Left ventricle myocardium inferior (tissue), 1 donor: ENCODE measurements at regions not wholly inside any gene's neighbourhood (a gene's known extent, or its start where the extent isn't known, plus 50 kb on each side); places are given as distances from the start of the nearest gene placed in this dataset.

Source experiments
- DNase-seq: peaks from one replicate; pipeline ENCODE4 v3.0.0-alpha.2; 2020
- H3K27ac ChIP-seq: fragments of 200-600 bp; replicated peaks from 2 replicates; pipeline ENCODE4 v1.8.0; 2021
- H3K27me3 ChIP-seq: fragments of 200-600 bp; 2 replicates; pipeline ENCODE4 v1.8.0; 2021; ENCODE audit warnings: low read depth
- H3K36me3 ChIP-seq: fragments of 200-600 bp; 2 replicates; pipeline ENCODE4 v1.8.0; 2021
- H3K4me1 ChIP-seq: fragments of 200-600 bp; 2 replicates; pipeline ENCODE4 v1.8.0; 2021
- H3K4me3 ChIP-seq: fragments of 200-600 bp; 2 replicates; pipeline ENCODE4 v1.8.0; 2021; ENCODE audit warnings: mild to moderate bottlenecking, moderate library complexity
- H3K9me3 ChIP-seq: fragments of 200-600 bp; replicated peaks from 2 replicates; pipeline ENCODE4 v1.8.0; 2021
- intact Hi-C: fragments of 100-400 bp; cut with micrococcal nuclease; formaldehyde crosslinking; loops from one replicate; pipeline ENCODE4 v1.11.0; 2022
- TF ChIP-seq, protein P1 (sequence below): fragments of 200-600 bp; IDR thresholded peaks from 2 replicates; pipeline ENCODE4 v1.8.0; 2021; ENCODE audit warnings: antibody characterized with exemption, mild to moderate bottlenecking, borderline replicate concordance
- donor health status: DM: no; HTN: yes; CAD: no; lungs with severe emphysema.

DNA sequence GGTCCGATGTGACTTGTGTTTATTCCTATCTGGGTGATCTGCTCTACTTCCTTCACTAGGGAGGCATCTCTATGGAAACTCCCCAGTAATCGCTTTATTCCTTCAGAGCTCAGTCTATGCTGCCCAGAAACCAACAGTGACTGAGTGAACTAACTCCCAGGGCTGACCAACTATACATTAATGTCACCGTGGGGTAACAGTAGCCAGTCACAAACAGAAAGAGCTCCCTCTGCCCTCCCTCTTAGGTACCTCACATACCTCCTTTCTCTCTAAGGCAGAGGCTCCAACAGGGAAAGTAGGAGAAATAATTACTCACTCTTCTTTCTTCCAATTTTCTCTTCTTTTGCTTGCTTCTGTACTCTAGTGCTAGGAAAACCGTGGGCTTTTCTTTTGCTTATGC lies 855.0 kb downstream of the REEP3 start:
- intact Hi-C loops: no loop called here
- no peak overlapping the region for H3K4me3 ChIP-seq
- H3K9me3 ChIP-seq: peaks cover 5% of the 10 kb centered on the region
- H3K4me1 ChIP-seq: no peaks in the 10 kb centered on the region
- H3K36me3 ChIP-seq: no peaks in the 10 kb centered on the region
- H3K27me3 ChIP-seq: no peaks in the 10 kb centered on the region
- DNase-seq: no peak
- H3K27ac ChIP-seq: no peak overlapping the region
- TF ChIP-seq, protein P1, sequence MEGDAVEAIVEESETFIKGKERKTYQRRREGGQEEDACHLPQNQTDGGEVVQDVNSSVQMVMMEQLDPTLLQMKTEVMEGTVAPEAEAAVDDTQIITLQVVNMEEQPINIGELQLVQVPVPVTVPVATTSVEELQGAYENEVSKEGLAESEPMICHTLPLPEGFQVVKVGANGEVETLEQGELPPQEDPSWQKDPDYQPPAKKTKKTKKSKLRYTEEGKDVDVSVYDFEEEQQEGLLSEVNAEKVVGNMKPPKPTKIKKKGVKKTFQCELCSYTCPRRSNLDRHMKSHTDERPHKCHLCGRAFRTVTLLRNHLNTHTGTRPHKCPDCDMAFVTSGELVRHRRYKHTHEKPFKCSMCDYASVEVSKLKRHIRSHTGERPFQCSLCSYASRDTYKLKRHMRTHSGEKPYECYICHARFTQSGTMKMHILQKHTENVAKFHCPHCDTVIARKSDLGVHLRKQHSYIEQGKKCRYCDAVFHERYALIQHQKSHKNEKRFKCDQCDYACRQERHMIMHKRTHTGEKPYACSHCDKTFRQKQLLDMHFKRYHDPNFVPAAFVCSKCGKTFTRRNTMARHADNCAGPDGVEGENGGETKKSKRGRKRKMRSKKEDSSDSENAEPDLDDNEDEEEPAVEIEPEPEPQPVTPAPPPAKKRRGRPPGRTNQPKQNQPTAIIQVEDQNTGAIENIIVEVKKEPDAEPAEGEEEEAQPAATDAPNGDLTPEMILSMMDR: no peak

- intact Hi-C loops: no loop called here
- Histone ChIP-seq H3K9me3 (peaks cover 12% of the 10 kb centered on the region), H3K27me3 (no peaks in the 10 kb centered on the region), H3K27ac (no peak overlapping the region), H3K4me3 (no peak overlapping the region), H3K4me1 (no peaks in the 10 kb centered on the region), H3K36me3 (no peaks in the 10 kb centered on the region)
- DNase-seq: no peak
- TF ChIP-seq, protein P1: no peak
These were observed 858.7 kb downstream of the REEP3 start for GRCh38 chr10:64379898-64380297.

DNA sequence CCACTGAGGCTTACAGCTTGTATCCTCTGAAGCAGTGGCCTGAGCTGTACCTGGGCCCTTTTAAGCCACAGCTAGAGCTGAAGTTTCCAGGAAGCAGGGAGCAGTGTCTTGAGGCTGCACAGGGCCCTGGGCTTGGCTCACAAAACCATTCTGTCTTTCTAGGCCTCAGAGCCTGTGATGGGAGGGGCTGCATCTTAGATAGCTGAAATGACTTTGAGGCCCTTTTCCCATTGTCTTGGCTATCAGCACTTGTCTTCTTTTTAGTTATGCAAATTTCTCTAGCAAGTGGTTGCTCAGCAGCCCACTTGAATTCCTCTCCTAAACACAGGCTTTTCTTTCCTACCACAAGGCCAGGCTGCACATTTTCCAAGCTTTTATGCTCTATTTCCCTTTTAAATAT lies 864.2 kb downstream of the REEP3 start:
- Histone ChIP-seq H3K36me3 (no peaks in the 10 kb centered on the region), H3K27ac (no peak overlapping the region), H3K4me3 (no peak overlapping the region), H3K27me3 (no peaks in the 10 kb centered on the region), H3K4me1 (no peaks in the 10 kb centered on the region), H3K9me3 (peaks cover 12% of the 10 kb centered on the region)
- TF ChIP-seq, protein P1: no peak
- DNase-seq: no peak
- intact Hi-C loops: no loop called here

- intact Hi-C loops: no loop called here
- TF ChIP-seq, protein P1: no peak
These were observed 873.5 kb downstream of the REEP3 start for GRCh38 chr10:64394744-64395143.

GRCh38 chr10:64396105-64396708 lies 875.0 kb downstream of the REEP3 start:
- TF ChIP-seq, protein P1: no peak
- no peaks in the 10 kb centered on the region for H3K27me3 ChIP-seq
- H3K4me1 ChIP-seq: no peaks in the 10 kb centered on the region
- no peak overlapping the region for H3K4me3 ChIP-seq
- no peaks in the 10 kb centered on the region for H3K36me3 ChIP-seq
- DNase-seq: no peak
- H3K27ac ChIP-seq: no peak overlapping the region
- H3K9me3 ChIP-seq: peaks cover 28% of the 10 kb centered on the region
- intact Hi-C loops: no loop called here

More at GRCh38 chr10:64394744-64395143, 873.5 kb downstream of the REEP3 start:
- Histone ChIP-seq H3K36me3 (no peaks in the 10 kb centered on the region), H3K4me3 (no peak overlapping the region), H3K27me3 (no peaks in the 10 kb centered on the region), H3K9me3 (peaks cover 18% of the 10 kb centered on the region), H3K27ac (no peak overlapping the region), H3K4me1 (no peaks in the 10 kb centered on the region)
- DNase-seq: no peak
